ENCODE measurements at regions not wholly inside any gene's neighbourhood (a gene's known extent, or its start where the extent isn't known, plus 50 kb on each side); places are given as distances from the start of the nearest gene placed in this dataset.
A peak's percentile ranks its signal among the peaks of the same experiment; 100 is the strongest.
"Not testable (repeated sequence)": the region's sequence is repeated elsewhere in the genome, so short reads cannot be mapped to it uniquely, and the experiment has no call there.

GRCh38 chr12:28994179-28994715 is 154.8 kb upstream of the FAR2 start:
- DNase-seq, result no peak

- no peak for DNase-seq
Observed at GRCh38 chr12:28996688-28997087, 152.4 kb upstream of the FAR2 start.

- peak; percentile 10 for DNase-seq
Observed at GRCh38 chr12:28998662-28999120, 150.4 kb upstream of the FAR2 start.

- DNase-seq, result no peak
Observed at GRCh38 chr12:29004066-29004935, 144.8 kb upstream of the FAR2 start.

- DNase-seq, result no peak
Observed at GRCh38 chr12:29004936-29005304, 144.2 kb upstream of the FAR2 start.

GRCh38 chr12:29008786-29009185 is 140.3 kb upstream of the FAR2 start:
- DNase-seq, result no peak

GRCh38 chr12:29012673-29013072 is 136.4 kb upstream of the FAR2 start:
- no peak for DNase-seq

GRCh38 chr12:29017532-29017931 is 131.5 kb upstream of the FAR2 start:
- not testable (repeated sequence) for DNase-seq

GRCh38 chr12:29023436-29024076 is 125.5 kb upstream of the FAR2 start:
- DNase-seq, result no peak

- DNase-seq, result peak; percentile 4
Observed at GRCh38 chr12:29024117-29024516, 125.0 kb upstream of the FAR2 start.

- DNase-seq, result no peak
Observed at GRCh38 chr12:29025937-29026336, 123.1 kb upstream of the FAR2 start.

GRCh38 chr12:29026419-29026818 is 122.7 kb upstream of the FAR2 start:
- DNase-seq, result peak; percentile 6

GRCh38 chr12:29029484-29029883 is 119.6 kb upstream of the FAR2 start:
- not testable (repeated sequence) for DNase-seq

GRCh38 chr12:29030006-29030405 is 119.1 kb upstream of the FAR2 start:
- DNase-seq, result no peak

- no peak for DNase-seq
Observed at GRCh38 chr12:29032446-29032845, 116.6 kb upstream of the FAR2 start.

- no peak for DNase-seq
Observed at GRCh38 chr12:29033519-29033918, 115.6 kb upstream of the FAR2 start.

- no peak for DNase-seq
Observed at GRCh38 chr12:29035112-29035511, 114.0 kb upstream of the FAR2 start.

- DNase-seq, result no peak
Observed at GRCh38 chr12:29039013-29039412, 110.1 kb upstream of the FAR2 start.

- DNase-seq, result peak; percentile 91
Observed at GRCh38 chr12:29041621-29042020, 107.5 kb upstream of the FAR2 start.

- DNase-seq, result no peak
Observed at GRCh38 chr12:29043069-29043468, 106.0 kb upstream of the FAR2 start.

- DNase-seq, result no peak
Observed at GRCh38 chr12:29044799-29045198, 104.3 kb upstream of the FAR2 start.

- no peak for DNase-seq
Observed at GRCh38 chr12:29048787-29049186, 100.3 kb upstream of the FAR2 start.

- no peak for DNase-seq
Observed at GRCh38 chr12:29050503-29050902, 98.6 kb upstream of the FAR2 start.

GRCh38 chr12:29051221-29051620 is 97.9 kb upstream of the FAR2 start:
- no peak for DNase-seq

Measured in kidney glomerular epithelial cell (primary cell).